K562 (cell line): ENCODE measurements at regions not wholly inside any gene's neighbourhood (a gene's known extent, or its start where the extent isn't known, plus 50 kb on each side); places are given as distances from the start of the nearest gene placed in this dataset.

ENCODE experiments used
- ATAC-seq: fragments of 200-7000 bp; cut with Tn5 transposase; 3 replicates; pipeline ENCODE4 v1.9.1; 2020; ENCODE audit warnings: moderate library complexity
- BruUV-seq: library from RNA; stranded (reverse); fragments of 400-500 nt; replicated peaks from 2 replicates; lab custom pipeline; 2021; lab: Mats Ljungman, UMichigan
- CTCF ChIA-PET: fragments of 300-600 bp; formaldehyde crosslinking; extraction: SDS; loops from one replicate; lab custom pipeline; 2021; ENCODE audit warnings: low intra/inter-chr PET ratio; lab: Yijun Ruan, JAX
- POLR2A ChIA-PET: fragments of 300-600, 350-650 bp; sonication (Branson Sonifier 250); formaldehyde crosslinking; extraction: SDS; loops from one replicate; lab custom pipeline; 2021; ENCODE audit warnings: antibody characterized with exemption, inconsistent platforms; lab: Yijun Ruan, JAX
- DNase-seq, 4 experiments: peaks; one replicate each; pipeline versions ENCODE4 v3.0.0 to v3.0.0-alpha.2; 2011 to 2018; ENCODE audit warnings: low spot score in 3 of 4, mixed read lengths in 3 of 4; ENCODE audit errors: extremely low read depth in 1 of 4
- FAIRE-seq: peaks from 2 replicates; lab custom pipeline; 2011; peaks lifted over from hg19 to GRCh38; lab: Jason Lieb, UNC
- H2AFZ ChIP-seq: 2 replicates; pipeline ENCODE4 v1.6.0; 2011; ENCODE audit warnings: low read depth, low read length, control low read depth, inconsistent platforms
- H3K27ac ChIP-seq: fragments of 200-600 bp; 3 replicates; pipeline ENCODE4 v1.8.0; 2011; ENCODE audit warnings: low read depth, mild to moderate bottlenecking, control low read depth, inconsistent platforms, low read length, moderate library complexity, mixed read lengths; ENCODE audit errors: extremely low read depth
- H3K27me3 ChIP-seq, 2 experiments: fragments of 300-600 bp in 1 of 2; 2 replicates in 1 of 2; 3 replicates in 1 of 2; pipeline versions ENCODE4 v1.6.0 to v1.8.0; 2011; ENCODE audit warnings: inconsistent platforms in 2 of 2, low read length in 2 of 2, mild to moderate bottlenecking in 1 of 2, mixed read lengths in 1 of 2, moderate library complexity in 1 of 2; ENCODE audit not compliant: control insufficient read depth in 2 of 2, insufficient read depth in 2 of 2
- H3K36me3 ChIP-seq: fragments of 300-600 bp; 3 replicates; pipeline ENCODE4 v1.8.0; 2011; ENCODE audit warnings: mild to moderate bottlenecking, low read length, inconsistent platforms; ENCODE audit not compliant: control insufficient read depth, insufficient read depth
- H3K4me1 ChIP-seq, 2 experiments: fragments of 200-600 bp in 1 of 2; replicated peaks in 1 of 2; 2 replicates in 1 of 2; 3 replicates in 1 of 2; pipeline versions ENCODE4 v1.5.1 to v1.8.0; 2011; ENCODE audit warnings: inconsistent platforms in 2 of 2, low read length in 2 of 2, mild to moderate bottlenecking in 1 of 2, mixed read lengths in 1 of 2, moderate library complexity in 1 of 2; ENCODE audit not compliant: control insufficient read depth in 2 of 2, insufficient read depth in 2 of 2
- H3K4me2 ChIP-seq: 2 replicates; pipeline ENCODE4 v1.6.1; 2011; ENCODE audit warnings: low read length, control low read depth, inconsistent platforms, mixed read lengths; ENCODE audit not compliant: insufficient read depth
- H3K4me3 ChIP-seq: fragments of 200-600 bp; sonication (generic), shearing (Covaris generic); 2 replicates; pipeline ENCODE4 v1.5.1; 2016; ENCODE audit warnings: control low read depth, inconsistent platforms
- H3K79me2 ChIP-seq: fragments of 200-600 bp; 3 replicates; pipeline ENCODE4 v1.8.0; 2011; ENCODE audit warnings: low read length, inconsistent platforms; ENCODE audit not compliant: control insufficient read depth, insufficient read depth
- H3K9ac ChIP-seq, 2 experiments: 2 replicates each; pipeline versions ENCODE4 v1.6.0 to v1.6.1; 2011; ENCODE audit warnings: low read depth in 2 of 2, low read length in 2 of 2, control low read depth in 1 of 2, inconsistent platforms in 1 of 2, mild to moderate bottlenecking in 1 of 2, mixed read lengths in 1 of 2; ENCODE audit not compliant: insufficient read depth in 1 of 2
- H3K9me1 ChIP-seq: one replicate; pipeline ENCODE4 v1.6.0; 2011; ENCODE audit warnings: inconsistent platforms, mild to moderate bottlenecking, low read length, moderate library complexity; ENCODE audit not compliant: control insufficient read depth, insufficient read depth
- H3K9me3 ChIP-seq: replicated peaks from 2 replicates; pipeline ENCODE4 v1.5.1; 2011; ENCODE audit warnings: low read depth, low read length, inconsistent platforms; ENCODE audit not compliant: control insufficient read depth, insufficient read depth
- H4K20me1 ChIP-seq: replicated peaks from 2 replicates; pipeline ENCODE4 v1.6.1; 2011; ENCODE audit warnings: low read length, inconsistent platforms, mixed read lengths; ENCODE audit not compliant: control insufficient read depth, insufficient read depth
- BDP1 ChIP-seq: IDR thresholded peaks from 3 replicates; pipeline ENCODE4 v1.6.1; 2011; ENCODE audit not compliant: insufficient read length, insufficient read depth
- ILK ChIP-seq: fragments of 450-650 bp; IDR thresholded peaks from 2 replicates; pipeline ENCODE4 v1.6.1; 2016; ENCODE audit warnings: missing genetic modification characterization, low read depth, mild to moderate bottlenecking, missing compliant biosample characterization, moderate library complexity, borderline replicate concordance
- KAT8 ChIP-seq: fragments of 450-650 bp; IDR thresholded peaks from 2 replicates; pipeline ENCODE4 v1.6.1; 2016; ENCODE audit warnings: low read depth, mild to moderate bottlenecking
- MBD1 ChIP-seq: fragments of 250-450 bp; sonication (Bioruptor Pico); IDR thresholded peaks from 2 replicates; pipeline ENCODE4 v1.8.0; 2022; ENCODE audit warnings: inconsistent platforms
- NR2F6 ChIP-seq: fragments of 450-650 bp; formaldehyde crosslinking; IDR thresholded peaks from 2 replicates; pipeline ENCODE4 v1.4.0; 2020; ENCODE audit warnings: mild to moderate bottlenecking
- PCBP1 ChIP-seq: fragments of 200-400 bp; formaldehyde crosslinking; IDR thresholded peaks from 2 replicates; pipeline ENCODE4 v1.6.1; 2018; ENCODE audit warnings: mild to moderate bottlenecking, low read depth, low read length; ENCODE audit not compliant: poor library complexity, severe bottlenecking
- SP2 ChIP-seq: IDR thresholded peaks from 2 replicates; pipeline ENCODE4 v1.6.1; 2011; ENCODE audit warnings: mild to moderate bottlenecking, low read depth, low read length, moderate library complexity; ENCODE audit not compliant: poor library complexity, severe bottlenecking; ENCODE audit errors: extremely low read depth
- WGBS: fragments of 100-300 bp; shearing (Covaris generic); methylation state at CpG from one replicate; pipeline ENCODE4 v1.1.6; 2016; ENCODE audit warnings: low coverage, mixed read lengths; ENCODE audit not compliant: insufficient coverage; ENCODE audit errors: missing lambda C conversion rate; 5-methylcytosine and 5-hydroxymethylcytosine counted together
- in situ Hi-C: fragments of 300-500 bp; cut with MboI; formaldehyde crosslinking; loops from 4 replicates; pipeline ENCODE4 v1.15.0; 2018; ENCODE audit warnings: inconsistent platforms, mixed read lengths
- intact Hi-C: fragments of 100-400 bp; cut with micrococcal nuclease; formaldehyde crosslinking; loops from 2 replicates; pipeline ENCODE4 v1.14.2; 2022

GRCh38 chr13:78182813-78183212, 264.2 kb upstream of the EDNRB start:
- H3K4me3 ChIP-seq = no peak overlapping the region
- no peak overlapping the region for H3K4me2 ChIP-seq
- ChIA-PET POLR2A (no interaction called here), CTCF (no interaction called here)
- in situ Hi-C loops = no loop called here
- BruUV-seq = no TSS peak
- no peaks in the 10 kb centered on the region for H3K36me3 ChIP-seq
- no peaks in the 10 kb centered on the region for H3K9me3 ChIP-seq
- WGBS = 0% methylated on average over 2 of the region's 2 CpGs
- H3K9ac ChIP-seq = no peak overlapping the region
- intact Hi-C loops = no loop called here
- ATAC-seq (no peak), FAIRE-seq (no peak), DNase-seq (no peak)
- no peaks in the 10 kb centered on the region for H3K79me2 ChIP-seq
- no peaks in the 10 kb centered on the region for H4K20me1 ChIP-seq
- no peaks in the 10 kb centered on the region for H3K4me1 ChIP-seq
- no peaks in the 10 kb centered on the region for H3K27me3 ChIP-seq
- no peaks in the 10 kb centered on the region for H3K9me1 ChIP-seq
- TF ChIP-seq MBD1 (CRISPR knock-in tag) = no peak
- TF ChIP-seq PCBP1 = no peak
- no peak for TF ChIP-seq KAT8
- TF ChIP-seq BDP1 = no peak
- no peak for TF ChIP-seq ILK (tag)
- no peak overlapping the region for H2AFZ ChIP-seq
- H3K27ac ChIP-seq = no peak overlapping the region

GRCh38 chr13:78177306-78177705, 258.7 kb upstream of the EDNRB start:
- Histone ChIP-seq H3K9ac (no peak overlapping the region), H3K79me2 (no peaks in the 10 kb centered on the region), H3K9me3 (no peaks in the 10 kb centered on the region), H3K36me3 (no peaks in the 10 kb centered on the region), H3K9me1 (no peaks in the 10 kb centered on the region), H4K20me1 (no peaks in the 10 kb centered on the region), H2AFZ (no peak overlapping the region), H3K27me3 (no peaks in the 10 kb centered on the region), H3K27ac (no peak overlapping the region), H3K4me1 (no peaks in the 10 kb centered on the region), H3K4me3 (no peak overlapping the region), H3K4me2 (no peak overlapping the region)
- ChIA-PET CTCF (no interaction called here), POLR2A (no interaction called here)
- no TSS peak for BruUV-seq
- intact Hi-C loops (no loop called here), in situ Hi-C loops (no loop called here)
- ATAC-seq (no peak), DNase-seq (no peak), FAIRE-seq (no peak)
- WGBS = 0% methylated on average over 1 of the region's 1 CpG
- no peak for TF ChIP-seq SP2
- TF ChIP-seq NR2F6 (CRISPR knock-in tag) = no peak
